Endodermal cell (in vitro differentiated cells): ENCODE measurements at regions not wholly inside any gene's neighbourhood (a gene's known extent, or its start where the extent isn't known, plus 50 kb on each side); places are given as distances from the start of the nearest gene placed in this dataset.

ENCODE experiments used
- DNase-seq: peaks from one replicate; pipeline ENCODE4 v3.0.0-alpha.2; 2017
- H3K27ac ChIP-seq: 2 replicates; pipeline ENCODE4 v1.5.1; 2013; ENCODE audit warnings: mild to moderate bottlenecking, low read depth, low read length, moderate library complexity
- H3K27me3 ChIP-seq: 2 replicates; pipeline ENCODE4 v1.6.1; 2013; ENCODE audit warnings: mild to moderate bottlenecking, low read length, moderate library complexity; ENCODE audit not compliant: insufficient read depth, control insufficient read depth, poor library complexity, severe bottlenecking
- H3K36me3 ChIP-seq: 2 replicates; pipeline ENCODE4 v1.7.0; 2013; ENCODE audit warnings: mild to moderate bottlenecking, low read length, moderate library complexity; ENCODE audit not compliant: control insufficient read depth, insufficient read depth
- H3K4me1 ChIP-seq: one replicate; pipeline ENCODE4 v1.7.0; 2013; ENCODE audit warnings: low read length; ENCODE audit not compliant: control insufficient read depth, insufficient read depth
- H3K4me3 ChIP-seq: 2 replicates; pipeline ENCODE4 v1.5.1; 2013; ENCODE audit warnings: mild to moderate bottlenecking, low read length, moderate library complexity
- H3K9ac ChIP-seq: 2 replicates; pipeline ENCODE4 v1.6.1; 2013; ENCODE audit warnings: mild to moderate bottlenecking, low read length, moderate library complexity; ENCODE audit not compliant: poor library complexity, severe bottlenecking; ENCODE audit errors: extremely low read depth
- H3K9me3 ChIP-seq: 2 replicates; pipeline ENCODE4 v1.6.1; 2013; ENCODE audit warnings: mild to moderate bottlenecking, low read length, moderate library complexity; ENCODE audit not compliant: control insufficient read depth
- H3K27ac Mint-ChIP-seq: 2 replicates; pipeline ENCODE4 v1.8.0; 2020; ENCODE audit warnings: mixed read lengths
- H3K27me3 Mint-ChIP-seq: 2 replicates; pipeline ENCODE4 v1.8.0; 2021; ENCODE audit warnings: mild to moderate bottlenecking, mixed read lengths; ENCODE audit not compliant: insufficient read depth
- H3K36me3 Mint-ChIP-seq: 2 replicates; pipeline ENCODE4 v1.8.0; 2020; ENCODE audit warnings: low read depth, mixed read lengths
- H3K4me1 Mint-ChIP-seq: 2 replicates; pipeline ENCODE4 v1.8.0; 2020; ENCODE audit warnings: mixed read lengths
- H3K4me3 Mint-ChIP-seq: 2 replicates; pipeline ENCODE4 v1.8.0; 2020; ENCODE audit warnings: mild to moderate bottlenecking, moderate library complexity, mixed read lengths
- H3K9me3 Mint-ChIP-seq: 2 replicates; pipeline ENCODE4 v1.8.0; 2020; ENCODE audit warnings: mild to moderate bottlenecking, mixed read lengths
- WGBS, 2 experiments: methylation state at CpG; one replicate each; pipeline versions ENCODE4 v1.1.5 to v1.1.7; 2013; ENCODE audit warnings: missing lambda C conversion rate in 2 of 2, mixed read lengths in 1 of 2; ENCODE audit not compliant: insufficient coverage in 1 of 2, insufficient read length in 1 of 2; 5-methylcytosine and 5-hydroxymethylcytosine counted together
- TF ChIP-seq, protein P1 (sequence below): fragments of 200-600 bp; sonication (generic); conservative IDR thresholded peaks from 2 replicates; pipeline ENCODE4 v1.5.0; 2021; ENCODE audit warnings: antibody characterized with exemption, mild to moderate bottlenecking

DNA sequence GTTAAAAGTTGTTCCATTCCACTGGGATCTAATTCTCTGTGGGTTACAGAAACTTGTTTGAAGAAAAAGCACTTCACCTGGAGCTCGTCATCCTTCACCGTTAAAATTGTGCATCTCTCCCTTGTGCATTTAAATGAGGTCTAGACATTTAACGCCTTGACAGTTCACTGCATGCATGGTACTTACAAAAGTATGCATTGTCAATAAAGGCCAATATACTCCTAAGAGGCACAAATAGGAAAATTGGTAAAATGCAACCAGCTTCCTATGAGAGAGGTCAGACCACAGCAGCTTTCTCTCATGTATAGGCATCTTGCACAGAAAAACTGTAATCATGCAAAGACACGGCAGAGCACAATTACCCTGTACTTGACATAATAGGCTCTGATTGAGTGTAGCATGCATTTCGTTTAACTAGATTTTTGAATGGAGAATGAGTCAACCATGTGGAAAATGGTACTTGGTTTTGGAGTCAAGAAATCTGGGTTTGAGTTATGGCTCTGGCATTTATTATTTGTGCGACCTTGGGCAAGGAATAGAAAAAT lies 378.5 kb downstream of the RFPL4B start:
- TF ChIP-seq, protein P1, sequence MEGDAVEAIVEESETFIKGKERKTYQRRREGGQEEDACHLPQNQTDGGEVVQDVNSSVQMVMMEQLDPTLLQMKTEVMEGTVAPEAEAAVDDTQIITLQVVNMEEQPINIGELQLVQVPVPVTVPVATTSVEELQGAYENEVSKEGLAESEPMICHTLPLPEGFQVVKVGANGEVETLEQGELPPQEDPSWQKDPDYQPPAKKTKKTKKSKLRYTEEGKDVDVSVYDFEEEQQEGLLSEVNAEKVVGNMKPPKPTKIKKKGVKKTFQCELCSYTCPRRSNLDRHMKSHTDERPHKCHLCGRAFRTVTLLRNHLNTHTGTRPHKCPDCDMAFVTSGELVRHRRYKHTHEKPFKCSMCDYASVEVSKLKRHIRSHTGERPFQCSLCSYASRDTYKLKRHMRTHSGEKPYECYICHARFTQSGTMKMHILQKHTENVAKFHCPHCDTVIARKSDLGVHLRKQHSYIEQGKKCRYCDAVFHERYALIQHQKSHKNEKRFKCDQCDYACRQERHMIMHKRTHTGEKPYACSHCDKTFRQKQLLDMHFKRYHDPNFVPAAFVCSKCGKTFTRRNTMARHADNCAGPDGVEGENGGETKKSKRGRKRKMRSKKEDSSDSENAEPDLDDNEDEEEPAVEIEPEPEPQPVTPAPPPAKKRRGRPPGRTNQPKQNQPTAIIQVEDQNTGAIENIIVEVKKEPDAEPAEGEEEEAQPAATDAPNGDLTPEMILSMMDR = no peak
- H3K9me3 Mint-ChIP-seq = no peaks in the 10 kb centered on the region
- no peaks in the 10 kb centered on the region for H3K36me3 Mint-ChIP-seq
- H3K27me3 Mint-ChIP-seq = no peaks in the 10 kb centered on the region
- Histone ChIP-seq H3K9ac (no peak overlapping the region), H3K27me3 (no peaks in the 10 kb centered on the region), H3K4me3 (no peak overlapping the region), H3K4me1 (no peaks in the 10 kb centered on the region), H3K9me3 (no peaks in the 10 kb centered on the region), H3K27ac (no peak overlapping the region), H3K36me3 (no peaks in the 10 kb centered on the region)
- WGBS, 2 experiments = 92 to 96% methylated on average over 3 to 6 of the region's 6 CpGs
- H3K4me1 Mint-ChIP-seq = no peaks in the 10 kb centered on the region
- no peak overlapping the region for H3K4me3 Mint-ChIP-seq
- no peak overlapping the region for H3K27ac Mint-ChIP-seq
- DNase-seq = no peak

DNA sequence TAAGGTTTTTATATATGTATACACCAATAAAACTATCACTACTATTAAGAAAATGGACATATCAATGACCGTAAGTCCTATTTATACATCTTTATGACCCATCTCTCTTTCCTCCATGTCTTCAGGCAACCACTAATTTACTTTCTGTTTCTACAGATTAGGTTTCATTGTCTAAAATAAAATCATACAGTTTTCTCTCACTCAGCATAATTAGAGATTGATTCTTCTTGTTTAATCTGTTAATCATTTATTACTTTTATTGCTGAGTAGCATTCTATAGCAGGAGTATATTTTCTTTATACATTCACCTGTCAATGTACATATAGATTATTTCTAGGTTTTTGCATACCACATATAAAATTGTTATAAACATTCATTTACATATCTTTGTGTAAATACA lies 388.0 kb downstream of the RFPL4B start:
- H3K27me3 ChIP-seq = no peaks in the 10 kb centered on the region
- no peaks in the 10 kb centered on the region for H3K4me1 ChIP-seq
- WGBS, 2 experiments = 100% methylated on average over 1 of the region's 1 CpG; no CpG with 5 or more reads in 1 of the 2 experiments
- no peak overlapping the region for H3K9ac ChIP-seq
- Mint-ChIP-seq H3K27ac (no peak overlapping the region), H3K4me1 (no peaks in the 10 kb centered on the region), H3K4me3 (no peak overlapping the region), H3K36me3 (no peaks in the 10 kb centered on the region), H3K9me3 (no peaks in the 10 kb centered on the region), H3K27me3 (no peaks in the 10 kb centered on the region)
- no peak for DNase-seq
- TF ChIP-seq, protein P1 = no peak
- no peak overlapping the region for H3K4me3 ChIP-seq
- no peaks in the 10 kb centered on the region for H3K9me3 ChIP-seq
- no peaks in the 10 kb centered on the region for H3K36me3 ChIP-seq
- H3K27ac ChIP-seq = no peak overlapping the region

DNA sequence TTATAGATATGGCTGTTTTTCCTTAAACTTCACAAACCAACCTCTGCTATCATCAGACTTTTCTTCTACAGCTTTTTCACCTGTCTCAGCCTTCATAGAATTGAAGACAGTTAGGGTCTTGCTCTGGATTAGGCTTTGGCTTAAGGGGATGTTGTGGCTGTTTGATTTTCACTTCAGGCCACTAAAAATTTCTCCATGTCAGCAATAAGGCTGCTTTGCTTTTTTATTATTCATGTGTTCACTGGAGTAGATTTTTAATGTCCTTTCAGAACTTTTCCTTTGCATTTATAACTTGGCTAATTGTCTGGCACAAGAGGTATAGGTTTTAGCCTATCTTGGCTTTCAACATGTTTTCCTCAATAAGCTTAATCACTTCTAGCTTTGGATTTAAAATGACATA lies 392.6 kb downstream of the RFPL4B start:
- no peaks in the 10 kb centered on the region for H3K9me3 ChIP-seq
- TF ChIP-seq, protein P1 = no peak
- H3K27ac ChIP-seq = no peak overlapping the region
- no peak for DNase-seq
- Mint-ChIP-seq H3K27ac (no peak overlapping the region), H3K27me3 (no peaks in the 10 kb centered on the region), H3K4me1 (peaks cover 4% of the 10 kb centered on the region), H3K36me3 (no peaks in the 10 kb centered on the region), H3K9me3 (no peaks in the 10 kb centered on the region), H3K4me3 (no peak overlapping the region)
- H3K27me3 ChIP-seq = no peaks in the 10 kb centered on the region
- H3K36me3 ChIP-seq = no peaks in the 10 kb centered on the region
- H3K4me3 ChIP-seq = no peak overlapping the region
- H3K9ac ChIP-seq = no peak overlapping the region
- no peaks in the 10 kb centered on the region for H3K4me1 ChIP-seq
